H1 (cell line): ENCODE measurements at regions not wholly inside any gene's neighbourhood (a gene's known extent, or its start where the extent isn't known, plus 50 kb on each side); places are given as distances from the start of the nearest gene placed in this dataset.

ENCODE experiments used
- CTCF ChIA-PET: fragments of 300-600 bp; sonication (Branson Sonifier 250); formaldehyde crosslinking; loops from one replicate; lab custom pipeline; 2021; ENCODE audit not compliant: partially characterized antibody; lab: Charles Lee
- POLR2A ChIA-PET: fragments of 300-600 bp; sonication (Branson Sonifier 250); formaldehyde crosslinking; loops from one replicate; lab custom pipeline; 2021; ENCODE audit warnings: inconsistent platforms; ENCODE audit not compliant: partially characterized antibody; lab: Charles Lee
- DNase-seq, 2 experiments: peaks; one replicate each; pipeline versions ENCODE4 v3.0.0 to v3.0.0-alpha.2; 2010 to 2022; ENCODE audit warnings: low spot score in 2 of 2, low read depth in 1 of 2, mixed read lengths in 1 of 2
- FAIRE-seq: peaks from 2 replicates; lab custom pipeline; 2011; peaks lifted over from hg19 to GRCh38; lab: Jason Lieb, UNC
- H2AFZ ChIP-seq: 2 replicates; pipeline ENCODE4 v1.8.1; 2012; ENCODE audit warnings: low read length, inconsistent platforms
- H2AK5ac ChIP-seq: 2 replicates; pipeline ENCODE4 v1.6.1; 2013; ENCODE audit warnings: low read depth, low read length
- H2BK120ac ChIP-seq: replicated peaks from 2 replicates; pipeline ENCODE3; 2013; ENCODE audit warnings: low read depth, low read length, inconsistent platforms
- H2BK12ac ChIP-seq: 2 replicates; pipeline ENCODE4 v1.6.1; 2013; ENCODE audit warnings: low read depth, low read length
- H2BK15ac ChIP-seq: 2 replicates; pipeline ENCODE4 v1.6.1; 2013; ENCODE audit warnings: low read length
- H2BK20ac ChIP-seq: 2 replicates; pipeline ENCODE4 v1.6.1; 2013; ENCODE audit warnings: low read length
- H2BK5ac ChIP-seq: 2 replicates; pipeline ENCODE4 v1.6.1; 2013; ENCODE audit warnings: low read depth, low read length
- H3K14ac ChIP-seq: 2 replicates; pipeline ENCODE4 v1.6.1; 2013; ENCODE audit warnings: inconsistent platforms; ENCODE audit not compliant: insufficient read length
- H3K18ac ChIP-seq: 2 replicates; pipeline ENCODE4 v1.6.1; 2013; ENCODE audit warnings: low read length; ENCODE audit errors: extremely low read depth
- H3K23ac ChIP-seq: 2 replicates; pipeline ENCODE4 v1.6.1; 2013; ENCODE audit warnings: inconsistent platforms; ENCODE audit not compliant: insufficient read length
- H3K23me2 ChIP-seq: 2 replicates; pipeline ENCODE4 v1.6.1; 2013; ENCODE audit warnings: low read depth, low read length
- H3K27ac ChIP-seq: 2 replicates; pipeline ENCODE4 v1.6.1; 2011; ENCODE audit warnings: low read depth, low read length, inconsistent platforms
- H3K27me3 ChIP-seq, 4 experiments: replicated peaks in 1 of 4; 1 replicate in 1 of 4; 2 replicates in 3 of 4; pipeline versions ENCODE4 v1.6.1 to v1.8.1; 2011 to 2013; ENCODE audit warnings: low read length in 3 of 4, mild to moderate bottlenecking in 3 of 4, inconsistent platforms in 2 of 4, mixed read lengths in 2 of 4, moderate library complexity in 1 of 4; ENCODE audit not compliant: control insufficient read depth in 3 of 4, insufficient read depth in 3 of 4; ENCODE audit errors: extremely low read depth in 1 of 4
- H3K36me3 ChIP-seq, 4 experiments: 2 replicates each; pipeline versions ENCODE4 v1.6.1 to v1.8.1; 2011 to 2013; ENCODE audit warnings: mild to moderate bottlenecking in 4 of 4, low read length in 3 of 4, moderate library complexity in 2 of 4, control low read depth in 1 of 4, inconsistent platforms in 1 of 4; ENCODE audit not compliant: insufficient read depth in 4 of 4, control insufficient read depth in 2 of 4
- H3K4ac ChIP-seq: replicated peaks from 2 replicates; pipeline ENCODE3; 2013; ENCODE audit warnings: low read length, low read depth, mixed read lengths, inconsistent platforms; ENCODE audit not compliant: insufficient read length
- H3K4me1 ChIP-seq, 4 experiments: replicated peaks in 1 of 4; 1 replicate in 1 of 4; 2 replicates in 3 of 4; pipeline versions ENCODE4 v1.6.1 to v1.8.1; 2011 to 2013; ENCODE audit warnings: low read length in 3 of 4, inconsistent platforms in 2 of 4, mixed read lengths in 1 of 4; ENCODE audit not compliant: insufficient read depth in 4 of 4, control insufficient read depth in 3 of 4
- H3K4me2 ChIP-seq, 2 experiments: 2 replicates each; pipeline versions ENCODE4 v1.6.1 to v1.8.1; 2011 to 2013; ENCODE audit warnings: low read depth in 2 of 2, low read length in 2 of 2, control low read depth in 1 of 2, inconsistent platforms in 1 of 2, mild to moderate bottlenecking in 1 of 2; ENCODE audit not compliant: insufficient read depth in 1 of 2
- H3K4me3 ChIP-seq, 4 experiments: fragments of 200-600, 300-600 bp in 1 of 4; sonication (generic), shearing (Covaris generic), sonication (Bioruptor Twin) in 1 of 4; 2 replicates each; pipeline versions ENCODE4 v1.5.1 to v1.8.1; 2011 to 2016; ENCODE audit warnings: low read length in 4 of 4, low read depth in 3 of 4, control low read depth in 2 of 4, inconsistent platforms in 2 of 4, mild to moderate bottlenecking in 2 of 4, mixed read lengths in 1 of 4, moderate library complexity in 1 of 4; ENCODE audit not compliant: insufficient read depth in 2 of 4; ENCODE audit errors: extremely low read depth in 1 of 4
- H3K56ac ChIP-seq: replicated peaks from 2 replicates; pipeline ENCODE3; 2013; ENCODE audit warnings: low read depth, mild to moderate bottlenecking, mixed read lengths, low read length, inconsistent platforms; ENCODE audit not compliant: insufficient read length
- H3K79me1 ChIP-seq: 2 replicates; pipeline ENCODE4 v1.6.1; 2013; ENCODE audit warnings: low read depth, low read length, control low read depth
- H3K79me2 ChIP-seq, 2 experiments: 2 replicates each; pipeline versions ENCODE4 v1.6.1 to v1.8.1; 2012 to 2013; ENCODE audit warnings: low read length in 2 of 2, mild to moderate bottlenecking in 2 of 2, inconsistent platforms in 1 of 2; ENCODE audit not compliant: insufficient read depth in 2 of 2, control insufficient read depth in 1 of 2
- H3K9ac ChIP-seq, 4 experiments: replicated peaks in 1 of 4; 1 replicate in 1 of 4; 2 replicates in 3 of 4; pipeline versions ENCODE4 v1.6.1 to v1.8.1; 2011 to 2013; ENCODE audit warnings: low read depth in 3 of 4, low read length in 3 of 4, control low read depth in 2 of 4, mild to moderate bottlenecking in 2 of 4, moderate library complexity in 2 of 4, inconsistent platforms in 1 of 4; ENCODE audit errors: extremely low read depth in 1 of 4
- H3K9me3 ChIP-seq, 2 experiments: 2 replicates each; pipeline versions ENCODE4 v1.6.1 to v1.8.1; 2012 to 2013; ENCODE audit warnings: mild to moderate bottlenecking in 2 of 2, moderate library complexity in 2 of 2, control low read depth in 1 of 2, inconsistent platforms in 1 of 2, low read depth in 1 of 2, low read length in 1 of 2, mixed read lengths in 1 of 2; ENCODE audit not compliant: insufficient read depth in 2 of 2
- H4K20me1 ChIP-seq, 2 experiments: replicated peaks in 1 of 2; 2 replicates each; pipeline versions ENCODE3 to v1.8.1; 2011 to 2013; ENCODE audit warnings: inconsistent platforms in 2 of 2, low read length in 2 of 2, mild to moderate bottlenecking in 1 of 2; ENCODE audit not compliant: insufficient read depth in 2 of 2, control insufficient read depth in 1 of 2
- H4K5ac ChIP-seq: 2 replicates; pipeline ENCODE4 v1.6.1; 2013; ENCODE audit warnings: low read length, low read depth, mixed read lengths, inconsistent platforms; ENCODE audit not compliant: insufficient read length
- H4K8ac ChIP-seq: 2 replicates; pipeline ENCODE4 v1.8.0; 2013; ENCODE audit warnings: mild to moderate bottlenecking, moderate library complexity, low read length, inconsistent platforms; ENCODE audit not compliant: insufficient read depth; ENCODE audit errors: extremely low read depth
- H4K91ac ChIP-seq: replicated peaks from 2 replicates; pipeline ENCODE3; 2013; ENCODE audit warnings: low read length, mixed read lengths, inconsistent platforms; ENCODE audit not compliant: insufficient read length
- JUN ChIP-seq: IDR thresholded peaks from 2 replicates; pipeline ENCODE4 v1.6.1; 2011; ENCODE audit warnings: low read depth, mild to moderate bottlenecking, improper control_type of control experiment, low read length
- NANOG ChIP-seq: IDR thresholded peaks from 2 replicates; pipeline ENCODE4 v1.6.1; 2011; ENCODE audit warnings: low read length, low read depth, mild to moderate bottlenecking, inconsistent platforms; ENCODE audit not compliant: insufficient read depth, poor library complexity, severe bottlenecking
- NRF1 ChIP-seq: IDR thresholded peaks from 2 replicates; pipeline ENCODE4 v1.6.1; 2011; ENCODE audit warnings: mild to moderate bottlenecking, low read depth, low read length, improper control_type of control experiment
- SP2 ChIP-seq: IDR thresholded peaks from 2 replicates; pipeline ENCODE4 v1.6.1; 2012; ENCODE audit warnings: mild to moderate bottlenecking, low read length, inconsistent platforms
- SUZ12 ChIP-seq: fragments of 200-600 bp; sonication (generic); IDR thresholded peaks from 2 replicates; pipeline ENCODE4 v1.6.1; 2012; ENCODE audit warnings: mild to moderate bottlenecking, inconsistent platforms, low read length, moderate library complexity, mixed read lengths
- TAF1 ChIP-seq: IDR thresholded peaks from 2 replicates; pipeline ENCODE4 v1.6.1; 2011; ENCODE audit warnings: mild to moderate bottlenecking, low read depth, low read length
- TEAD4 ChIP-seq: IDR thresholded peaks from 2 replicates; pipeline ENCODE4 v1.6.1; 2012; ENCODE audit warnings: low read depth, low read length, inconsistent platforms, mixed read lengths
- WGBS, 2 experiments: shearing (Covaris generic) in 1 of 2; methylation state at CpG; one replicate each; pipeline versions ENCODE4 v1.1.6 to v1.1.7; 2013 to 2015; ENCODE audit warnings: low lambda C conversion rate in 2 of 2, mixed read lengths in 2 of 2, inconsistent platforms in 1 of 2, low coverage in 1 of 2, missing lambda C conversion rate in 1 of 2; ENCODE audit not compliant: insufficient replicate concordance in 2 of 2, insufficient coverage in 1 of 2, insufficient read length in 1 of 2; ENCODE audit errors: extremely low coverage in 1 of 2, missing lambda C conversion rate in 1 of 2; 5-methylcytosine and 5-hydroxymethylcytosine counted together

DNA sequence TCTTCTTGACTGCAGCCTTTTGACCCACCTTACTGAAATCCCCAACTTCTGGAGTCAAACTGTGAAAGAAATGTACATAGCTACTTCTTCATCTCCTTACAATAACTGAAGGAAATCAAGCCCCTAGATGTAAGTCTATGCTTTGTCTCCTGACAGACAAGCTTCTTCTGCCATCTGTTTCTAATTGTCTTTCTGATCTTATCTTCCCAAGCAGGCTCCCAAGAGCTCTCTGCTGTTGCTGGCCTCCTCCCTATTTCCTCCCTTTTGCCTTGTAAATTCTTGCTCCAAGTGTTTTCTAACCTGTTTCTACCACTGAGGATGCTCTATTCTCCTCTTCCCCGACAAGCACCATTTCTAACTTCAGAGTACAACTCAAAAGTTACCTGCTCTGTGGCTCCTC is 77.4 kb upstream of the OSR1 start:
- no peak overlapping the region for H3K18ac ChIP-seq
- no peaks in the 10 kb centered on the region for H4K20me1 ChIP-seq
- no peak overlapping the region for H3K27ac ChIP-seq
- H3K9ac ChIP-seq = no peak overlapping the region
- TF ChIP-seq NRF1 (no peak), TAF1 (no peak), NANOG (no peak), SP2 (no peak), SUZ12 (no peak), JUN (no peak), TEAD4 (no peak)
- TF ChIP-seq, all 59 proteins: peak for 0
- no peak overlapping the region for H3K4me2 ChIP-seq
- no peaks in the 10 kb centered on the region for H3K79me2 ChIP-seq
- H2AK5ac ChIP-seq = no peak overlapping the region
- no peak overlapping the region for H3K56ac ChIP-seq
- FAIRE-seq (no peak), DNase-seq (no peak)
- no peak overlapping the region for H3K4ac ChIP-seq
- H3K23me2 ChIP-seq = no peaks in the 10 kb centered on the region
- H2BK15ac ChIP-seq = no peak overlapping the region
- POLR2A ChIA-PET = no interaction called here
- no peak overlapping the region for H2BK120ac ChIP-seq
- peak overlapping the region; percentile 44; the same call in 1 of the 2 replicates for H2AFZ ChIP-seq
- WGBS, 2 experiments = 0% methylated on average over 1 of the region's 1 CpG; no CpG with 5 or more reads in 1 of the 2 experiments
- no peak overlapping the region for H4K91ac ChIP-seq
- H2BK5ac ChIP-seq = no peak overlapping the region
- no peak overlapping the region for H3K23ac ChIP-seq
- no peaks in the 10 kb centered on the region for H3K79me1 ChIP-seq
- no peaks in the 10 kb centered on the region for H3K9me3 ChIP-seq
- no peak overlapping the region for H3K4me3 ChIP-seq
- no peak overlapping the region for H4K5ac ChIP-seq
- no peak overlapping the region for H3K14ac ChIP-seq
- H3K4me1 ChIP-seq = no peaks in the 10 kb centered on the region
- H2BK12ac ChIP-seq = no peak overlapping the region
- no peaks in the 10 kb centered on the region for H3K27me3 ChIP-seq
- H4K8ac ChIP-seq = no peak overlapping the region
- CTCF ChIA-PET = no interaction called here
- H2BK20ac ChIP-seq = no peak overlapping the region
- no peaks in the 10 kb centered on the region for H3K36me3 ChIP-seq
